DND-41 (cell line): ENCODE measurements at regions not wholly inside any gene's neighbourhood (a gene's known extent, or its start where the extent isn't known, plus 50 kb on each side); places are given as distances from the start of the nearest gene placed in this dataset.

ENCODE experiments used
- ATAC-seq: fragments of 200-7000 bp; cut with Tn5 transposase; 3 replicates; pipeline ENCODE4 v1.9.1; 2021; ENCODE audit warnings: low read depth; ENCODE audit not compliant: insufficient read depth
- DNase-seq: peaks from one replicate; pipeline ENCODE4 v3.0.0-alpha.2; 2020
- H2AFZ ChIP-seq: 2 replicates; pipeline ENCODE4 v1.6.0; 2012; ENCODE audit warnings: low read depth, low read length
- H3K27ac ChIP-seq: 2 replicates; pipeline ENCODE4 v1.5.1; 2012; ENCODE audit warnings: low read length, inconsistent platforms
- H3K27me3 ChIP-seq: fragments of 200-600 bp; sonication (generic); 2 replicates; pipeline ENCODE4 v1.6.0; 2012; ENCODE audit warnings: low read length, mild to moderate bottlenecking, inconsistent platforms; ENCODE audit not compliant: insufficient read depth, poor library complexity
- H3K36me3 ChIP-seq: 2 replicates; pipeline ENCODE4 v1.5.1; 2012; ENCODE audit warnings: low read length, inconsistent platforms; ENCODE audit not compliant: insufficient read depth
- H3K4me1 ChIP-seq: 2 replicates; pipeline ENCODE4 v1.5.1; 2012; ENCODE audit warnings: mild to moderate bottlenecking, low read length; ENCODE audit not compliant: insufficient read depth
- H3K4me2 ChIP-seq: 2 replicates; pipeline ENCODE4 v1.6.0; 2012; ENCODE audit warnings: mild to moderate bottlenecking, moderate library complexity, low read length, inconsistent platforms; ENCODE audit not compliant: insufficient read depth
- H3K4me3 ChIP-seq, 2 experiments: fragments of 200-600 bp in 1 of 2; shearing (Covaris generic) in 1 of 2; 2 replicates each; pipeline ENCODE4 v1.5.1; 2012 to 2016; ENCODE audit warnings: inconsistent platforms in 2 of 2, low read length in 2 of 2, mild to moderate bottlenecking in 2 of 2, low read depth in 1 of 2, moderate library complexity in 1 of 2
- H3K79me2 ChIP-seq: 2 replicates; pipeline ENCODE4 v1.6.0; 2012; ENCODE audit warnings: low read length, inconsistent platforms; ENCODE audit not compliant: insufficient read depth
- H3K9ac ChIP-seq: 2 replicates; pipeline ENCODE4 v1.6.0; 2012; ENCODE audit warnings: low read depth, mild to moderate bottlenecking, inconsistent platforms, low read length, moderate library complexity
- H3K9me3 ChIP-seq: 2 replicates; pipeline ENCODE4 v1.5.1; 2012; ENCODE audit warnings: low read length, moderate library complexity, mild to moderate bottlenecking, inconsistent platforms; ENCODE audit not compliant: insufficient read depth, severe bottlenecking
- H4K20me1 ChIP-seq: 2 replicates; pipeline ENCODE4 v1.6.0; 2012; ENCODE audit warnings: low read length; ENCODE audit not compliant: insufficient read depth
- EZH2 ChIP-seq: IDR thresholded peaks from 3 replicates; pipeline ENCODE4 v1.6.1; 2012; ENCODE audit warnings: borderline replicate concordance, low read depth, mild to moderate bottlenecking, moderate library complexity, low read length, inconsistent platforms; ENCODE audit not compliant: severe bottlenecking
- TF ChIP-seq, protein P1 (sequence below): IDR thresholded peaks from 2 replicates; pipeline ENCODE4 v1.5.1; 2012; ENCODE audit warnings: borderline replicate concordance, low read length, moderate library complexity, mild to moderate bottlenecking; ENCODE audit not compliant: poor library complexity, severe bottlenecking; ENCODE audit errors: extremely low read depth

DNA sequence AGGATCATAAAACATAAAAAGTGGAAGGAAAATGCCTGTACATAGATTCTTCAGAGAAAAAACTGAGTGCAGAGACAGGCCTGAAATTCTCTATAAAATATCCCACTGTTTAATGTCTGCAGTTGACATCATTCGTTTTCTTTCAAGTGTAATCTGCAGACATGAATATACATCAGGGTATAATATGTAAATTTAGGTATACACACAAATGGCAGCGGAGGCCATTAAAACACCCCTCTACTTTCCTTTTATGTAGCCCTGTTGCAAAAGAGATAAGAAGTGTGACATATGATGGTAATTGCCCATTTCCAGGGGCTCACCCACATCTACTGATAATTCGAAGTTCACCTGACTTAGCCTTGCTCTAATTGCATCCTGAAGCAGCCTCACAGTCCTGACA is 164.3 kb downstream of the SLC24A2 start:
- Histone ChIP-seq H4K20me1 (no peaks in the 10 kb centered on the region), H3K4me3 (no peak overlapping the region), H3K79me2 (no peaks in the 10 kb centered on the region), H3K4me1 (no peaks in the 10 kb centered on the region), H2AFZ (no peak overlapping the region), H3K27me3 (peaks cover 2% of the 10 kb centered on the region), H3K9ac (no peak overlapping the region), H3K36me3 (no peaks in the 10 kb centered on the region), H3K9me3 (no peaks in the 10 kb centered on the region), H3K27ac (no peak overlapping the region), H3K4me2 (no peak overlapping the region)
- DNase-seq: no peak
- TF ChIP-seq, protein P1, sequence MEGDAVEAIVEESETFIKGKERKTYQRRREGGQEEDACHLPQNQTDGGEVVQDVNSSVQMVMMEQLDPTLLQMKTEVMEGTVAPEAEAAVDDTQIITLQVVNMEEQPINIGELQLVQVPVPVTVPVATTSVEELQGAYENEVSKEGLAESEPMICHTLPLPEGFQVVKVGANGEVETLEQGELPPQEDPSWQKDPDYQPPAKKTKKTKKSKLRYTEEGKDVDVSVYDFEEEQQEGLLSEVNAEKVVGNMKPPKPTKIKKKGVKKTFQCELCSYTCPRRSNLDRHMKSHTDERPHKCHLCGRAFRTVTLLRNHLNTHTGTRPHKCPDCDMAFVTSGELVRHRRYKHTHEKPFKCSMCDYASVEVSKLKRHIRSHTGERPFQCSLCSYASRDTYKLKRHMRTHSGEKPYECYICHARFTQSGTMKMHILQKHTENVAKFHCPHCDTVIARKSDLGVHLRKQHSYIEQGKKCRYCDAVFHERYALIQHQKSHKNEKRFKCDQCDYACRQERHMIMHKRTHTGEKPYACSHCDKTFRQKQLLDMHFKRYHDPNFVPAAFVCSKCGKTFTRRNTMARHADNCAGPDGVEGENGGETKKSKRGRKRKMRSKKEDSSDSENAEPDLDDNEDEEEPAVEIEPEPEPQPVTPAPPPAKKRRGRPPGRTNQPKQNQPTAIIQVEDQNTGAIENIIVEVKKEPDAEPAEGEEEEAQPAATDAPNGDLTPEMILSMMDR: no peak
- TF ChIP-seq EZH2: no peak
- no peak for ATAC-seq

GRCh38 chr9:19623941-19624340 is 164.9 kb downstream of the SLC24A2 start:
- no peaks in the 10 kb centered on the region for H3K36me3 ChIP-seq
- no peak overlapping the region for H3K4me2 ChIP-seq
- no peaks in the 10 kb centered on the region for H4K20me1 ChIP-seq
- ATAC-seq (no peak), DNase-seq (no peak)
- no peak overlapping the region for H3K27ac ChIP-seq
- no peak overlapping the region for H2AFZ ChIP-seq
- H3K4me1 ChIP-seq: no peaks in the 10 kb centered on the region
- H3K9me3 ChIP-seq: no peaks in the 10 kb centered on the region
- TF ChIP-seq, protein P1: no peak
- no peak for TF ChIP-seq EZH2
- no peak overlapping the region for H3K9ac ChIP-seq
- no peaks in the 10 kb centered on the region for H3K79me2 ChIP-seq
- H3K27me3 ChIP-seq: peaks cover 2% of the 10 kb centered on the region
- no peak overlapping the region for H3K4me3 ChIP-seq

DNA sequence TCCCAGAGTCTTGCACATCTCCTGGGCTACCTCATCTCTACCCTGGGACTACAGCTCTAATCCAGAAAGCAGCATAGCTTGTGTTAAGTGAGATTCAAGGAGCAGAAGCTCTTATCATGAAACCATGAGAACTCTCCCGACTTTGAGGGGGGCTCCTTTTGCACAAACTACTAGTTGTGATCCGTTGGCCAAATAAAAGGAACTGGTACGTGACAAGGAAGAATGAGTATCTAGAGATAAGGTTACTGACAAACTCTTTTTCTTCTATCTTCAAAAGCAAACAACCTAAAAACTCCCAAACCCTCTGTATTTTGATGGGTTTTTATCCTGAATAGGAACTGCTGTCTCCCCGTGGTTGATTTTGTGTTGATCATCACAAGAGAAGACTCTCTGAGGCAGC is 168.5 kb downstream of the SLC24A2 start:
- Histone ChIP-seq H3K4me2 (no peak overlapping the region), H3K9ac (no peak overlapping the region), H3K27me3 (peaks cover 2% of the 10 kb centered on the region), H3K4me1 (no peaks in the 10 kb centered on the region), H3K79me2 (no peaks in the 10 kb centered on the region), H4K20me1 (no peaks in the 10 kb centered on the region), H3K27ac (no peak overlapping the region), H3K9me3 (no peaks in the 10 kb centered on the region), H3K36me3 (no peaks in the 10 kb centered on the region), H2AFZ (no peak overlapping the region), H3K4me3 (no peak overlapping the region)
- TF ChIP-seq EZH2: no peak
- TF ChIP-seq, protein P1: no peak
- DNase-seq: no peak
- ATAC-seq: no peak

GRCh38 chr9:19619221-19619620 is 169.6 kb downstream of the SLC24A2 start:
- Histone ChIP-seq H3K36me3 (no peaks in the 10 kb centered on the region), H3K4me1 (no peaks in the 10 kb centered on the region), H3K9me3 (no peaks in the 10 kb centered on the region), H3K4me2 (no peak overlapping the region), H3K27me3 (peaks cover 2% of the 10 kb centered on the region), H3K9ac (no peak overlapping the region), H3K79me2 (no peaks in the 10 kb centered on the region), H2AFZ (no peak overlapping the region), H4K20me1 (no peaks in the 10 kb centered on the region), H3K27ac (no peak overlapping the region), H3K4me3 (no peak overlapping the region)
- TF ChIP-seq, protein P1: no peak
- TF ChIP-seq EZH2: no peak
- ATAC-seq (no peak), DNase-seq (no peak)
